Effector memory CD4-positive, alpha-beta T cell (primary cell): ENCODE measurements at regions not wholly inside any gene's neighbourhood (a gene's known extent, or its start where the extent isn't known, plus 50 kb on each side); places are given as distances from the start of the nearest gene placed in this dataset.

Source experiments
- DNase-seq, 3 donors: peaks; one replicate each; pipeline ENCODE4 v3.0.0-alpha.2; 2020
- H3K27ac ChIP-seq: 2 replicates; pipeline ENCODE4 v1.7.0; 2013; ENCODE audit warnings: mild to moderate bottlenecking, low read length, moderate library complexity; ENCODE audit not compliant: insufficient read depth, poor library complexity, severe bottlenecking
- H3K27me3 ChIP-seq: replicated peaks from 2 replicates; pipeline ENCODE4 v1.7.0; 2013; ENCODE audit warnings: mild to moderate bottlenecking, low read length; ENCODE audit not compliant: insufficient read depth, control insufficient read depth, poor library complexity, severe bottlenecking
- H3K36me3 ChIP-seq: 2 replicates; pipeline ENCODE4 v1.7.0; 2013; ENCODE audit warnings: mild to moderate bottlenecking, low read length, moderate library complexity; ENCODE audit not compliant: control insufficient read depth, insufficient read depth
- H3K4me1 ChIP-seq: 2 replicates; pipeline ENCODE4 v1.7.0; 2013; ENCODE audit warnings: low read length, mild to moderate bottlenecking; ENCODE audit not compliant: control insufficient read depth, insufficient read depth, poor library complexity, severe bottlenecking
- H3K4me3 ChIP-seq: 2 replicates; pipeline ENCODE4 v1.7.0; 2013; ENCODE audit warnings: low read length, low read depth, mild to moderate bottlenecking; ENCODE audit not compliant: insufficient read depth, poor library complexity, severe bottlenecking
- H3K9me3 ChIP-seq: 2 replicates; pipeline ENCODE4 v1.7.0; 2013; ENCODE audit warnings: mild to moderate bottlenecking, low read length, moderate library complexity; ENCODE audit not compliant: control insufficient read depth

GRCh38 chr14:71682337-71682736 is 249.9 kb upstream of the RGS6 start:
- Histone ChIP-seq H3K27me3 (no peaks in the 10 kb centered on the region), H3K36me3 (peaks cover 12% of the 10 kb centered on the region), H3K4me1 (no peaks in the 10 kb centered on the region), H3K9me3 (no peaks in the 10 kb centered on the region), H3K4me3 (no peak overlapping the region), H3K27ac (no peak overlapping the region)
- DNase-seq, result no peak

GRCh38 chr14:71684323-71684722 is 247.9 kb upstream of the RGS6 start:
- H3K4me1 ChIP-seq, result no peaks in the 10 kb centered on the region
- H3K4me3 ChIP-seq, result no peak overlapping the region
- H3K27ac ChIP-seq, result no peak overlapping the region
- H3K27me3 ChIP-seq, result no peaks in the 10 kb centered on the region
- H3K9me3 ChIP-seq, result no peaks in the 10 kb centered on the region
- DNase-seq, result no peak
- H3K36me3 ChIP-seq, result peaks cover 12% of the 10 kb centered on the region

- Histone ChIP-seq H3K36me3 (peaks cover 12% of the 10 kb centered on the region), H3K27ac (no peak overlapping the region), H3K9me3 (no peaks in the 10 kb centered on the region), H3K4me1 (no peaks in the 10 kb centered on the region), H3K4me3 (no peak overlapping the region), H3K27me3 (no peaks in the 10 kb centered on the region)
- DNase-seq, result no peak
Measured at GRCh38 chr14:71686677-71687076, 245.6 kb upstream of the RGS6 start.

- DNase-seq, result no peak
- Histone ChIP-seq H3K27ac (no peak overlapping the region), H3K4me1 (no peaks in the 10 kb centered on the region), H3K36me3 (peaks cover 13% of the 10 kb centered on the region), H3K9me3 (no peaks in the 10 kb centered on the region), H3K4me3 (no peak overlapping the region), H3K27me3 (no peaks in the 10 kb centered on the region)
Measured at GRCh38 chr14:71687166-71687831, 244.9 kb upstream of the RGS6 start.

GRCh38 chr14:71688576-71688975 is 243.7 kb upstream of the RGS6 start:
- no peaks in the 10 kb centered on the region for H3K4me1 ChIP-seq
- DNase-seq, result no peak
- H3K27me3 ChIP-seq, result no peaks in the 10 kb centered on the region
- peaks cover 15% of the 10 kb centered on the region for H3K36me3 ChIP-seq
- no peaks in the 10 kb centered on the region for H3K9me3 ChIP-seq
- no peak overlapping the region for H3K27ac ChIP-seq
- no peak overlapping the region for H3K4me3 ChIP-seq

- Histone ChIP-seq H3K4me3 (no peak overlapping the region), H3K27ac (no peak overlapping the region), H3K4me1 (no peaks in the 10 kb centered on the region), H3K27me3 (no peaks in the 10 kb centered on the region), H3K9me3 (no peaks in the 10 kb centered on the region), H3K36me3 (peaks cover 3% of the 10 kb centered on the region)
- no peak for DNase-seq
Measured at GRCh38 chr14:71690478-71690877, 241.8 kb upstream of the RGS6 start.

GRCh38 chr14:71692496-71692895 is 239.7 kb upstream of the RGS6 start:
- H3K4me3 ChIP-seq, result no peak overlapping the region
- H3K27me3 ChIP-seq, result no peaks in the 10 kb centered on the region
- H3K27ac ChIP-seq, result no peak overlapping the region
- H3K4me1 ChIP-seq, result no peaks in the 10 kb centered on the region
- peaks cover 3% of the 10 kb centered on the region for H3K36me3 ChIP-seq
- no peaks in the 10 kb centered on the region for H3K9me3 ChIP-seq
- DNase-seq, result no peak

- H3K36me3 ChIP-seq, result peaks cover 3% of the 10 kb centered on the region
- no peaks in the 10 kb centered on the region for H3K27me3 ChIP-seq
- no peak overlapping the region for H3K4me3 ChIP-seq
- no peaks in the 10 kb centered on the region for H3K9me3 ChIP-seq
- no peaks in the 10 kb centered on the region for H3K4me1 ChIP-seq
- H3K27ac ChIP-seq, result no peak overlapping the region
- no peak for DNase-seq
Measured at GRCh38 chr14:71693381-71693780, 238.8 kb upstream of the RGS6 start.

- H3K36me3 ChIP-seq, result peaks cover 6% of the 10 kb centered on the region
- H3K9me3 ChIP-seq, result no peaks in the 10 kb centered on the region
- DNase-seq, result no peak
- H3K27me3 ChIP-seq, result no peaks in the 10 kb centered on the region
- no peaks in the 10 kb centered on the region for H3K4me1 ChIP-seq
- no peak overlapping the region for H3K4me3 ChIP-seq
- no peak overlapping the region for H3K27ac ChIP-seq
Measured at GRCh38 chr14:71694591-71695530, 237.4 kb upstream of the RGS6 start.
